ENCODE measurements at regions not wholly inside any gene's neighbourhood (a gene's known extent, or its start where the extent isn't known, plus 50 kb on each side); places are given as distances from the start of the nearest gene placed in this dataset.

GRCh38 chr17:53253956-53254597, 568.6 kb upstream of the KIF2B start:
- no peak for TF ChIP-seq CTCF (IDR thresholded peaks at IDR 0.05; ENCODE audit: poor library complexity, severe bottlenecking)

GRCh38 chr17:53249036-53249435, 573.7 kb upstream of the KIF2B start:
- H3K36me3 ChIP-seq (ENCODE audit: low read depth), result no peaks in the 10 kb centered on the region; the same call in 1 of the 2 replicates
- ATAC-seq (ENCODE audit: low read depth) (no peak), DNase-seq (ENCODE audit: low spot score) (no peak)
- no peak overlapping the region for H3K4me3 ChIP-seq (ENCODE audit: severe bottlenecking)
- peaks cover 8% of the 10 kb centered on the region for H3K27me3 ChIP-seq (ENCODE audit: insufficient read depth, poor library complexity, severe bottlenecking)
- no peak overlapping the region for H3K27ac ChIP-seq (ENCODE audit: poor library complexity, severe bottlenecking)
- no peak for TF ChIP-seq CTCF (IDR thresholded peaks at IDR 0.05; ENCODE audit: poor library complexity, severe bottlenecking)
- H3K4me1 ChIP-seq (ENCODE audit: insufficient read depth, poor library complexity, severe bottlenecking), result no peaks in the 10 kb centered on the region
- peaks cover 5% of the 10 kb centered on the region for H3K9me3 ChIP-seq (ENCODE audit: severe bottlenecking)

More at GRCh38 chr17:53253956-53254597, 568.6 kb upstream of the KIF2B start:
- H3K36me3 ChIP-seq (ENCODE audit: low read depth), result no peaks in the 10 kb centered on the region; the same call in 1 of the 2 replicates
- no peaks in the 10 kb centered on the region for H3K4me1 ChIP-seq (ENCODE audit: insufficient read depth, poor library complexity, severe bottlenecking)
- peaks cover 8% of the 10 kb centered on the region for H3K27me3 ChIP-seq (ENCODE audit: insufficient read depth, poor library complexity, severe bottlenecking)
- no peak for DNase-seq (ENCODE audit: low spot score)
- H3K27ac ChIP-seq (ENCODE audit: poor library complexity, severe bottlenecking), result no peak overlapping the region
- H3K9me3 ChIP-seq (ENCODE audit: severe bottlenecking), result peaks cover 4% of the 10 kb centered on the region
- ATAC-seq (ENCODE audit: low read depth), result no peak
- H3K4me3 ChIP-seq (ENCODE audit: severe bottlenecking), result no peak overlapping the region

- H3K9me3 ChIP-seq (ENCODE audit: severe bottlenecking), result no peaks in the 10 kb centered on the region
- no peaks in the 10 kb centered on the region for H3K36me3 ChIP-seq (ENCODE audit: low read depth)
- DNase-seq (ENCODE audit: low spot score) (no peak), ATAC-seq (ENCODE audit: low read depth) (no peak)
- no peak overlapping the region for H3K4me3 ChIP-seq (ENCODE audit: severe bottlenecking)
- H3K27ac ChIP-seq (ENCODE audit: poor library complexity, severe bottlenecking), result no peak overlapping the region
- no peaks in the 10 kb centered on the region for H3K27me3 ChIP-seq (ENCODE audit: insufficient read depth, poor library complexity, severe bottlenecking)
- H3K4me1 ChIP-seq (ENCODE audit: insufficient read depth, poor library complexity, severe bottlenecking), result no peaks in the 10 kb centered on the region
- no peak for TF ChIP-seq CTCF (IDR thresholded peaks at IDR 0.05; ENCODE audit: poor library complexity, severe bottlenecking)
Observed at GRCh38 chr17:53234138-53234537, 588.6 kb upstream of the KIF2B start.

- no peaks in the 10 kb centered on the region for H3K36me3 ChIP-seq (ENCODE audit: low read depth)
- H3K4me1 ChIP-seq (ENCODE audit: insufficient read depth, poor library complexity, severe bottlenecking), result peaks cover 4% of the 10 kb centered on the region
- H3K4me3 ChIP-seq (ENCODE audit: severe bottlenecking), result no peak overlapping the region
- no peaks in the 10 kb centered on the region for H3K9me3 ChIP-seq (ENCODE audit: severe bottlenecking)
- H3K27ac ChIP-seq (ENCODE audit: poor library complexity, severe bottlenecking), result no peak overlapping the region
- ATAC-seq (ENCODE audit: low read depth) (no peak), DNase-seq (ENCODE audit: low spot score) (no peak)
- no peak for TF ChIP-seq CTCF (IDR thresholded peaks at IDR 0.05; ENCODE audit: poor library complexity, severe bottlenecking)
- H3K27me3 ChIP-seq (ENCODE audit: insufficient read depth, poor library complexity, severe bottlenecking), result no peaks in the 10 kb centered on the region
Observed at GRCh38 chr17:53227514-53227913, 595.2 kb upstream of the KIF2B start.

GRCh38 chr17:53227111-53227510, 595.6 kb upstream of the KIF2B start:
- DNase-seq (ENCODE audit: low spot score) (no peak), ATAC-seq (ENCODE audit: low read depth) (0 out of 3 replicates have a peak, but pooled peaks have one; percentile 41)
- Histone ChIP-seq H3K36me3 (ENCODE audit: low read depth) (no peaks in the 10 kb centered on the region), H3K4me3 (ENCODE audit: severe bottlenecking) (no peak overlapping the region), H3K9me3 (ENCODE audit: severe bottlenecking) (no peaks in the 10 kb centered on the region), H3K27ac (ENCODE audit: poor library complexity, severe bottlenecking) (no peak overlapping the region), H3K4me1 (ENCODE audit: insufficient read depth, poor library complexity, severe bottlenecking) (peaks cover 4% of the 10 kb centered on the region), H3K27me3 (ENCODE audit: insufficient read depth, poor library complexity, severe bottlenecking) (no peaks in the 10 kb centered on the region)
- TF ChIP-seq CTCF (IDR thresholded peaks at IDR 0.05; ENCODE audit: poor library complexity, severe bottlenecking), result no peak

Data from RWPE2 (cell line).